BJ (cell line): ENCODE measurements at regions not wholly inside any gene's neighbourhood (a gene's known extent, or its start where the extent isn't known, plus 50 kb on each side); places are given as distances from the start of the nearest gene placed in this dataset.
"Not testable (repeated sequence)": the region's sequence is repeated elsewhere in the genome, so short reads cannot be mapped to it uniquely, and the experiment has no call there.

Experiments used
- CTCF ChIA-PET: fragments of 350-600 bp; formaldehyde crosslinking; extraction: SDS; loops from one replicate; lab custom pipeline; 2021; ENCODE audit warnings: antibody characterized with exemption, inconsistent platforms; lab: Yijun Ruan, JAX
- POLR2A ChIA-PET: fragments of 300-600 bp; sonication (Branson Sonifier 250); formaldehyde crosslinking; extraction: SDS; loops from one replicate; lab custom pipeline; 2021; ENCODE audit warnings: antibody characterized with exemption; lab: Charles Lee
- DNase-seq: peaks from one replicate; pipeline ENCODE4 v3.0.0-alpha.2; 2011; ENCODE audit warnings: low read depth
- H3K27me3 ChIP-seq: 2 replicates; pipeline ENCODE4 v1.6.0; 2011; ENCODE audit warnings: low read length; ENCODE audit not compliant: control insufficient read depth, insufficient read depth
- H3K36me3 ChIP-seq: 2 replicates; pipeline ENCODE4 v1.5.1; 2011; ENCODE audit warnings: low read length; ENCODE audit not compliant: control insufficient read depth, insufficient read depth
- H3K4me3 ChIP-seq: 2 replicates; pipeline ENCODE4 v1.5.1; 2011; ENCODE audit warnings: low read depth, mild to moderate bottlenecking, control low read depth, low read length
- CTCF ChIP-seq: IDR thresholded peaks from 2 replicates; pipeline ENCODE4 v1.5.1; 2011; ENCODE audit warnings: low read depth, mild to moderate bottlenecking, control low read depth, inconsistent platforms, low read length, moderate library complexity; ENCODE audit not compliant: insufficient read depth

- no peak for DNase-seq
- Histone ChIP-seq H3K27me3 (no peaks in the 10 kb centered on the region; the same call in 1 of the 2 replicates), H3K36me3 (no peaks in the 10 kb centered on the region), H3K4me3 (no peak overlapping the region)
- no peak for TF ChIP-seq CTCF
- ChIA-PET POLR2A (no interaction called here), CTCF (no interaction called here)
These were observed 253.0 kb downstream of the RNF144B start for GRCh38 chr6:18640134-18640533.

- ChIA-PET POLR2A (no interaction called here), CTCF (no interaction called here)
- Histone ChIP-seq H3K4me3 (no peak overlapping the region), H3K36me3 (no peaks in the 10 kb centered on the region), H3K27me3 (no peaks in the 10 kb centered on the region; the same call in 1 of the 2 replicates)
- TF ChIP-seq CTCF, result no peak
- no peak for DNase-seq
These were observed 253.6 kb downstream of the RNF144B start for GRCh38 chr6:18640754-18641153.

- CTCF ChIA-PET, result no interaction called here
These were observed 267.7 kb downstream of the RNF144B start for GRCh38 chr6:18654821-18655220.

GRCh38 chr6:18656506-18656905 lies 269.4 kb downstream of the RNF144B start:
- CTCF ChIA-PET, result no interaction called here
- POLR2A ChIA-PET, result no interaction called here
- Histone ChIP-seq H3K36me3 (no peaks in the 10 kb centered on the region), H3K4me3 (no peak overlapping the region), H3K27me3 (no peaks in the 10 kb centered on the region)
- DNase-seq, result no peak
- TF ChIP-seq CTCF, result no peak

More at GRCh38 chr6:18654821-18655220, 267.7 kb downstream of the RNF144B start:
- Histone ChIP-seq H3K36me3 (no peaks in the 10 kb centered on the region), H3K27me3 (no peaks in the 10 kb centered on the region), H3K4me3 (no peak overlapping the region)
- no peak for TF ChIP-seq CTCF
- no peak for DNase-seq
- POLR2A ChIA-PET, result no interaction called here

- CTCF ChIA-PET, result interaction anchor here (0.7 kb wide), 1 partner anchor 36 kb away, joined by 3 read pairs; no protein-coding TSS in a partner anchor
- DNase-seq, H3K4me3 ChIP-seq, H3K27me3 ChIP-seq, H3K36me3 ChIP-seq, POLR2A ChIA-PET: not testable (repeated sequence)
These were observed 272.8 kb downstream of the RNF144B start for GRCh38 chr6:18659994-18660393.

GRCh38 chr6:18663011-18663410 lies 275.9 kb downstream of the RNF144B start:
- CTCF ChIA-PET, result no interaction called here
- Histone ChIP-seq H3K4me3 (no peak overlapping the region), H3K36me3 (no peaks in the 10 kb centered on the region), H3K27me3 (no peaks in the 10 kb centered on the region)
- POLR2A ChIA-PET, result no interaction called here
- DNase-seq, result no peak
- TF ChIP-seq CTCF, result no peak
